ENCODE measurements at regions not wholly inside any gene's neighbourhood (a gene's known extent, or its start where the extent isn't known, plus 50 kb on each side); places are given as distances from the start of the nearest gene placed in this dataset.

- WGBS, 2 donors = 74 to 78% methylated on average over 2 of the region's 2 CpGs
- Histone ChIP-seq H3K36me3 (ENCODE audit: control insufficient read depth in 2 of 2, insufficient read depth in 2 of 2, low read length in 1 of 2) (no peaks in the 10 kb centered on the region), H3K4me3 (ENCODE audit: low read depth in 1 of 2, low read length in 2 of 2) (no peak overlapping the region), H3K27me3 (ENCODE audit: control insufficient read depth in 1 of 2, insufficient read depth in 2 of 2, low read length in 2 of 2) (no peaks in the 10 kb centered on the region), H3K9me3 (ENCODE audit: control insufficient read depth in 2 of 2, insufficient read depth in 1 of 2, low read depth in 1 of 2, low read length in 1 of 2) (peaks cover 6 to 10% of the 10 kb centered on the region in 2 donors), H3K4me1 (ENCODE audit: control insufficient read depth in 2 of 2, insufficient read depth in 2 of 2, low read length in 1 of 2) (no peaks in the 10 kb centered on the region), H3K27ac (ENCODE audit: low read depth in 2 of 2, low read length in 1 of 2) (no peak overlapping the region)
Measured at GRCh38 chr12:126761420-126761819, 1505.5 kb upstream of the TMEM132C start.

DNA sequence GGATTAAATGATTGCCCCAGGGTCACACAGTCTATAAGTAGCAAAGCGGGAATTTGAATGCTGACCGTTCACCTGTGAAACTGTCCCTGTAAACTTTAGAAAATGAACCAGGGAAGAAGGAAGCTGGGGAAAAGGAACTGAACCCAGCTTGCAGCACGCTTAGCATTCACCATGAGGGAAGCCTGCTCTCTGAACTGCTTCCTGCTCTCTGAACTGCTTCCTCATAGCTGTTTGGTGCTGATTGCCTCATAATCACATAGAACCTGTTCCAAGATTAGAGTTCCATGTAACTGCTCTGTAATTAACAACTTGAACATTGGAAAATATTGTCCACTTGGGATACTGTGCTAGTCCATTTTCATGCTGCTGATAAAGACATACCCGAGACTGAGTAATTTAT is 1504.8 kb upstream of the TMEM132C start:
- WGBS, 2 donors = 76 to 83% methylated on average over 4 of the region's 4 CpGs
- H3K4me1 ChIP-seq (ENCODE audit: control insufficient read depth in 2 of 2, insufficient read depth in 2 of 2, low read length in 1 of 2) = no peaks in the 10 kb centered on the region
- H3K36me3 ChIP-seq (ENCODE audit: control insufficient read depth in 2 of 2, insufficient read depth in 2 of 2, low read length in 1 of 2) = no peaks in the 10 kb centered on the region
- H3K9me3 ChIP-seq (ENCODE audit: control insufficient read depth in 2 of 2, insufficient read depth in 1 of 2, low read depth in 1 of 2, low read length in 1 of 2) = peaks cover 6 to 13% of the 10 kb centered on the region in 2 donors
- H3K4me3 ChIP-seq (ENCODE audit: low read depth in 1 of 2, low read length in 2 of 2) = no peak overlapping the region
- H3K27me3 ChIP-seq (ENCODE audit: control insufficient read depth in 1 of 2, insufficient read depth in 2 of 2, low read length in 2 of 2) = no peaks in the 10 kb centered on the region
- H3K27ac ChIP-seq (ENCODE audit: low read depth in 2 of 2, low read length in 1 of 2) = no peak overlapping the region

DNA sequence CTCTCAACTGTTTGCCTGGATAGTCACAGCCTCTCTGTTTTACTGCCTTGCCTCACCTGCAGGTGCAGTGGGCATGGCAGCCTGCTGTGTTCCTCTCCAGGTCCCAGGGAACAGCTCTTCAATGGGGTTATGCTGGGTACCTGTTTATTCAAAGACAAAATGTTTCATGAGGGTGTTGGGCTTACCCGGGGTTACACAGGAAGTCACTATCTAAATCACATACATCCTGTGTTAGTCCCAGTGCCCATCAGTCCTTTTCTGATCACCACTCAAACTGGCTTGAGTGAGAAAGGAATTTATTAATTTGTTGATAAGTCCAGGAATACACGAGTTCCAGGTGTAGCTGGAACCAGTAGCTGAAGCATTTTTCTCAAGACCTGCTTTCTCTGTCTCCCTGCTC is 1503.6 kb upstream of the TMEM132C start:
- Histone ChIP-seq H3K4me3 (ENCODE audit: low read depth in 1 of 2, low read length in 2 of 2) (no peak overlapping the region), H3K27me3 (ENCODE audit: control insufficient read depth in 1 of 2, insufficient read depth in 2 of 2, low read length in 2 of 2) (no peaks in the 10 kb centered on the region), H3K9me3 (ENCODE audit: control insufficient read depth in 2 of 2, insufficient read depth in 1 of 2, low read depth in 1 of 2, low read length in 1 of 2) (peaks cover 6 to 17% of the 10 kb centered on the region in 2 donors), H3K36me3 (ENCODE audit: control insufficient read depth in 2 of 2, insufficient read depth in 2 of 2, low read length in 1 of 2) (no peaks in the 10 kb centered on the region), H3K27ac (ENCODE audit: low read depth in 2 of 2, low read length in 1 of 2) (no peak overlapping the region), H3K4me1 (ENCODE audit: control insufficient read depth in 2 of 2, insufficient read depth in 2 of 2, low read length in 1 of 2) (no peaks in the 10 kb centered on the region)
- WGBS, 2 donors = 65 to 66% methylated on average over 2 of the region's 2 CpGs

DNA sequence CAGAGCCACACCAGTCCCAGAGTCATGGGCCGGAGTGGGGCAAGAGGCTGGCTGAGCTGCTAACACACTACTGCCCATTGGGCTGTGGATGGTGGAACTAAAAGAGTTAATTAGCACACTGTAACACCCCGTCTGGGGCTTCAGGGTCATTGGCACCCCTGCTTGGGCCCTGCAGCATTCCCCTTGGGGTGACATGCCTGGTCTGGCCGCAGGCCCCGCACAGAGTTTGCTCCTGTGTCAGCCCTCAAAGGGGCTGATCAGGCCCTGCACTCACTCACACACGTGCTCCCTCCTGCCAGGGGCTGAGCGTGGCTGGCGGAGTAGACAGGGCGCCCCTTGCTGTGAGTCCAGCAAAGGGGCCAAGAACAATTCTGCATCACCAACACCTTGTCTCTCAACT is 1499.6 kb upstream of the TMEM132C start:
- WGBS, 2 donors = 89 to 92% methylated on average over 8 of the region's 8 CpGs

DNA sequence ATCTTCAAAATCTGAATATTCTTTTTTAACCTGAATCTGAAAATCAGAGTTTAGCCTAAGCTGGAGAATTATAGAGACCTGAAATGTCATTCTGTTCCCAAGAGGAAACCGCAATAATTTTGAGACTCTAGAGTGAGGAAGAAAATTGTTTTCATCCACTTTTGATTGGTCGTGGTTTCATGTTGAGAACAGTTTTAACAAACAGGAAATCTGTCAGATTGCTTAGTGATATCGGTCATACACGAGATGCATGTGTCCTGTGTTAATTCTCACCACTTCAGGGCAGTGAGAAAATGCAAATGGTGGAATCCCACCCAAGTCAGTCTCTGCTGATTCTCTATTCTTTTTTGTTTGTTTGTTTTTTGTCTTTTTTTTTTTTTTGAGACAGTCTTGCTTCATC is 1498.5 kb upstream of the TMEM132C start:
- no peak overlapping the region for H3K4me3 ChIP-seq (ENCODE audit: low read depth in 1 of 2, low read length in 2 of 2)
- H3K9me3 ChIP-seq (ENCODE audit: control insufficient read depth in 2 of 2, insufficient read depth in 1 of 2, low read depth in 1 of 2, low read length in 1 of 2) = peaks cover 2 to 11% of the 10 kb centered on the region in 2 donors
- no peaks in the 10 kb centered on the region for H3K27me3 ChIP-seq (ENCODE audit: control insufficient read depth in 1 of 2, insufficient read depth in 2 of 2, low read length in 2 of 2)
- no peaks in the 10 kb centered on the region for H3K36me3 ChIP-seq (ENCODE audit: control insufficient read depth in 2 of 2, insufficient read depth in 2 of 2, low read length in 1 of 2)
- H3K27ac ChIP-seq (ENCODE audit: low read depth in 2 of 2, low read length in 1 of 2) = no peak overlapping the region
- H3K4me1 ChIP-seq (ENCODE audit: control insufficient read depth in 2 of 2, insufficient read depth in 2 of 2, low read length in 1 of 2) = no peaks in the 10 kb centered on the region
- 53 to 66% methylated on average over 4 of the region's 4 CpGs for WGBS, 2 donors

More for the DNA sequence above, 1499.6 kb upstream of the TMEM132C start:
- no peaks in the 10 kb centered on the region for H3K27me3 ChIP-seq (ENCODE audit: control insufficient read depth in 1 of 2, insufficient read depth in 2 of 2, low read length in 2 of 2)
- H3K4me3 ChIP-seq (ENCODE audit: low read depth in 1 of 2, low read length in 2 of 2) = no peak overlapping the region
- no peaks in the 10 kb centered on the region for H3K36me3 ChIP-seq (ENCODE audit: control insufficient read depth in 2 of 2, insufficient read depth in 2 of 2, low read length in 1 of 2)
- H3K4me1 ChIP-seq (ENCODE audit: control insufficient read depth in 2 of 2, insufficient read depth in 2 of 2, low read length in 1 of 2) = no peaks in the 10 kb centered on the region
- H3K9me3 ChIP-seq (ENCODE audit: control insufficient read depth in 2 of 2, insufficient read depth in 1 of 2, low read depth in 1 of 2, low read length in 1 of 2) = peaks cover 6 to 17% of the 10 kb centered on the region in 2 donors
- H3K27ac ChIP-seq (ENCODE audit: low read depth in 2 of 2, low read length in 1 of 2) = no peak overlapping the region

DNA sequence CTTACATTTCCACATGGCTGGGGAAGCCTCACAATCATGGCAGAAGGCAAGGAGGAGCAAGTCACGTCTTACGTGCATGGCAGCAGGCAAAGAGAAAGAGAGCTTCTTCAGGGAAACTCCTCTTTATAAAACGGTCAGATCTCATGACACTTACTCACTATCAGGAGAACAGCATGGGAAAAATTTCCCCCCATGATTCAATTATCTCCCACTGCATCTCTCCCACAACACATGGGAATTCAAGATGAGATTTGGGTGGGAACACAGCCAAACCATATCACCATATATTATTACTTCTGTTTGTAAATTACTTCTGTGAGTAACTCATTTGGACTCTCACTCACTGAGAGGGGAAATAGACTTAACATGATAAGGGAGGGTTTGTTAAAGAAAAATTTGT is 1496.8 kb upstream of the TMEM132C start:
- Histone ChIP-seq H3K27me3 (ENCODE audit: control insufficient read depth in 1 of 2, insufficient read depth in 2 of 2, low read length in 2 of 2) (no peaks in the 10 kb centered on the region), H3K4me1 (ENCODE audit: control insufficient read depth in 2 of 2, insufficient read depth in 2 of 2, low read length in 1 of 2) (no peaks in the 10 kb centered on the region), H3K36me3 (ENCODE audit: control insufficient read depth in 2 of 2, insufficient read depth in 2 of 2, low read length in 1 of 2) (no peaks in the 10 kb centered on the region), H3K9me3 (ENCODE audit: control insufficient read depth in 2 of 2, insufficient read depth in 1 of 2, low read depth in 1 of 2, low read length in 1 of 2) (peaks cover 0 to 7% of the 10 kb centered on the region in 2 donors), H3K27ac (ENCODE audit: low read depth in 2 of 2, low read length in 1 of 2) (no peak overlapping the region), H3K4me3 (ENCODE audit: low read depth in 1 of 2, low read length in 2 of 2) (no peak overlapping the region)
- 49 to 65% methylated on average over 3 of the region's 3 CpGs for WGBS, 2 donors

DNA sequence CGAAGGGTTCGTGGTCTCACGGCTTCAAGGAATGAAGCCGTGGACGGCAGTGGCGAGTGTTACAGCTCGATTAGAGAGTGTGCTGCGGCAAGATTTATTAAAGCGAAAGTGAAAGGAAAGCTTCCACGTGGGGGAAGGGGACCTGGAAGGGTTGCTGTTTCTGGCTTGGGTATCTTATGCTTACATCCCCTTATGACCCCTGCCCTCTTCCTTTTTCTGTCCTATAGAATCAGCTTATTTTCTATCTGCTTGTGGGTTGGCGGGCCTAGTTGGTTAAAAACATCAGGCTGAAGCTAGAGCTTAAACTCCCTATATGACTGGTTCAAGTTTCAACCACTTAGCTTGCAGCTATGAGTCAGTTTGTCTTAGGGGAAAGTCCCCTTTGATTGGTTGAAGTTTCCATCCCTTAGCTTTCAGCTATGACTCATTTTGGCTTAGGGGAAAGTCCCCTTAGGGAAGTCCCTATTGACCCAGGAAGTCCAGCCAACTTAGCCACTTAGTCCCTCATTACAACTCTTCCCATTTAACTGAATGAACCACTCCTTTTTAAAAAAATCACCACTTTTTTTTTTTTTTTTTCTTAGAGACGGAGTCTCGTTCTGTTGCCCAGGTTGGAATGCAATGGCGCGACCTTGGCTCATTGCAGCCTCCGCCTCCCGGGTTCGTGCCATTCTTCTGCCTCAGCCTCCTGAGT is 1494.7 kb upstream of the TMEM132C start:
- 70 to 75% methylated on average over 18 of the region's 18 CpGs for WGBS, 2 donors
- no peak overlapping the region for H3K4me3 ChIP-seq (ENCODE audit: low read depth in 1 of 2, low read length in 2 of 2)

DNA sequence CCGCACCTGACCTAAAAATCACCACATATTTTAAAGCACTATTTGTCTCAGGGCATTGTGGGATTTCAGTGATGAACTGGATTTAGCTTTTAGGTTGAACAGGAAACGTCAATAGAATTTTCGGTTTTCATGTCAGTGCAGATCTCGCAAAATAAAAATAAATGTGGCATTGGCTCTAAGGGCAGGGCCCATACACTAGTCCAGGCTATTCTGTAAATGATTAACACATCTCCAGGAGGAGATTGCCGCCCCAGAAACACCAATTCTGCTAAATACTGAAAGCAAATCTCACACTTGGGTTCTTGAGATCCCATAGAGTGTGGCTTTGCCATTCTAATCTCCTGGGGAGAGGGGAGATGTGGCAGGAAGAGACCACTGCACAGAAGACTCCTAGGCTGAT is 1494.0 kb upstream of the TMEM132C start:
- WGBS, 2 donors = 83 to 85% methylated on average over 5 of the region's 5 CpGs
- Histone ChIP-seq H3K9me3 (ENCODE audit: control insufficient read depth in 2 of 2, insufficient read depth in 1 of 2, low read depth in 1 of 2, low read length in 1 of 2) (no peaks in the 10 kb centered on the region), H3K36me3 (ENCODE audit: control insufficient read depth in 2 of 2, insufficient read depth in 2 of 2, low read length in 1 of 2) (no peaks in the 10 kb centered on the region), H3K4me1 (ENCODE audit: control insufficient read depth in 2 of 2, insufficient read depth in 2 of 2, low read length in 1 of 2) (no peaks in the 10 kb centered on the region), H3K4me3 (ENCODE audit: low read depth in 1 of 2, low read length in 2 of 2) (no peak overlapping the region), H3K27ac (ENCODE audit: low read depth in 2 of 2, low read length in 1 of 2) (no peak overlapping the region), H3K27me3 (ENCODE audit: control insufficient read depth in 1 of 2, insufficient read depth in 2 of 2, low read length in 2 of 2) (no peaks in the 10 kb centered on the region)

More for the DNA sequence above, 1494.7 kb upstream of the TMEM132C start:
- H3K27ac ChIP-seq (ENCODE audit: low read depth in 2 of 2, low read length in 1 of 2) = no peak overlapping the region
- no peaks in the 10 kb centered on the region for H3K36me3 ChIP-seq (ENCODE audit: control insufficient read depth in 2 of 2, insufficient read depth in 2 of 2, low read length in 1 of 2)
- H3K4me1 ChIP-seq (ENCODE audit: control insufficient read depth in 2 of 2, insufficient read depth in 2 of 2, low read length in 1 of 2) = no peaks in the 10 kb centered on the region
- H3K9me3 ChIP-seq (ENCODE audit: control insufficient read depth in 2 of 2, insufficient read depth in 1 of 2, low read depth in 1 of 2, low read length in 1 of 2) = peaks cover 0 to 2% of the 10 kb centered on the region in 2 donors
- H3K27me3 ChIP-seq (ENCODE audit: control insufficient read depth in 1 of 2, insufficient read depth in 2 of 2, low read length in 2 of 2) = no peaks in the 10 kb centered on the region

GRCh38 chr12:126773491-126773890 is 1493.5 kb upstream of the TMEM132C start:
- no peaks in the 10 kb centered on the region for H3K9me3 ChIP-seq (ENCODE audit: control insufficient read depth in 2 of 2, insufficient read depth in 1 of 2, low read depth in 1 of 2, low read length in 1 of 2)
- H3K27me3 ChIP-seq (ENCODE audit: control insufficient read depth in 1 of 2, insufficient read depth in 2 of 2, low read length in 2 of 2) = no peaks in the 10 kb centered on the region
- no peaks in the 10 kb centered on the region for H3K36me3 ChIP-seq (ENCODE audit: control insufficient read depth in 2 of 2, insufficient read depth in 2 of 2, low read length in 1 of 2)
- H3K27ac ChIP-seq (ENCODE audit: low read depth in 2 of 2, low read length in 1 of 2) = no peak overlapping the region
- no peak overlapping the region for H3K4me3 ChIP-seq (ENCODE audit: low read depth in 1 of 2, low read length in 2 of 2)
- no peaks in the 10 kb centered on the region for H3K4me1 ChIP-seq (ENCODE audit: control insufficient read depth in 2 of 2, insufficient read depth in 2 of 2, low read length in 1 of 2)
- WGBS, 2 donors = 78 to 83% methylated on average over 1 of the region's 1 CpG

- Histone ChIP-seq H3K9me3 (ENCODE audit: control insufficient read depth in 2 of 2, insufficient read depth in 1 of 2, low read depth in 1 of 2, low read length in 1 of 2) (no peaks in the 10 kb centered on the region), H3K4me3 (ENCODE audit: low read depth in 1 of 2, low read length in 2 of 2) (no peak overlapping the region), H3K27me3 (ENCODE audit: control insufficient read depth in 1 of 2, insufficient read depth in 2 of 2, low read length in 2 of 2) (no peaks in the 10 kb centered on the region), H3K27ac (ENCODE audit: low read depth in 2 of 2, low read length in 1 of 2) (no peak overlapping the region), H3K36me3 (ENCODE audit: control insufficient read depth in 2 of 2, insufficient read depth in 2 of 2, low read length in 1 of 2) (no peaks in the 10 kb centered on the region), H3K4me1 (ENCODE audit: control insufficient read depth in 2 of 2, insufficient read depth in 2 of 2, low read length in 1 of 2) (no peaks in the 10 kb centered on the region)
- 86 to 87% methylated on average over 6 of the region's 6 CpGs for WGBS, 2 donors
Measured at GRCh38 chr12:126776026-126776655, 1490.8 kb upstream of the TMEM132C start.
